RWPE1 (cell line): ENCODE measurements at regions not wholly inside any gene's neighbourhood (a gene's known extent, or its start where the extent isn't known, plus 50 kb on each side); places are given as distances from the start of the nearest gene placed in this dataset.

Source experiments
- CTCF ChIA-PET: fragments of 350-600 bp; sonication (Branson Sonifier 250); formaldehyde crosslinking; extraction: SDS; loops from one replicate; lab custom pipeline; 2021; lab: Yijun Ruan, JAX
- POLR2A ChIA-PET: fragments of 400-600 bp; formaldehyde crosslinking; extraction: SDS; loops from one replicate; lab custom pipeline; 2020; ENCODE audit warnings: antibody characterized with exemption; ENCODE audit not compliant: low non-redundant PET; lab: Yijun Ruan, JAX
- DNase-seq: peaks from one replicate; pipeline ENCODE4 v3.0.0; 2012; ENCODE audit warnings: low spot score
- H3K27ac ChIP-seq: fragments of 450-650 bp; 2 replicates; pipeline ENCODE4 v1.5.1; 2017
- TF ChIP-seq, protein P1 (sequence below): fragments of 450-650 bp; conservative IDR thresholded peaks from 2 replicates; pipeline ENCODE4 v1.5.1; 2017; ENCODE audit warnings: low read depth, mild to moderate bottlenecking

DNA sequence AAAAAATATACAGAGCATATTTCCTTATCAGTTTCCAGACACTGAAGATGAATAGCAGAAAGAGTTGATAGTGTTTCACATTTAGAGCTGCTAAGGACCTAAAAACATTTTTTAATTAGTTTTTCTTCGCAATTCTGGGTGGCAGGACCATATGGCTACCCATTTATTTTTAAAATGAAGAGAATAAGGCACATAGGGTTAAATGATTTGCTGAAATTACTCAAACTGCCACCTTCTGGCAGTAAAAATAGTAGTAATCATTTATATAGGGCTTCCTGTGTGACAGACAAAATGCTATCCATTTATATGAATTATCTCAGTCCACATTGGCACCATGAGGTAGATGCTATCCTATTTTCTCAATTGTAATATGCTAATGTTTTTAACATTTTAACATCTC lies 108.6 kb upstream of the CCDC196 start:
- no peak overlapping the region for H3K27ac ChIP-seq
- ChIA-PET CTCF (interaction anchor here (0.6 kb wide), 1 partner anchor 414 kb away, joined by 3 read pairs; no protein-coding TSS in a partner anchor), POLR2A (no interaction called here)
- no peak for DNase-seq
- TF ChIP-seq, protein P1, sequence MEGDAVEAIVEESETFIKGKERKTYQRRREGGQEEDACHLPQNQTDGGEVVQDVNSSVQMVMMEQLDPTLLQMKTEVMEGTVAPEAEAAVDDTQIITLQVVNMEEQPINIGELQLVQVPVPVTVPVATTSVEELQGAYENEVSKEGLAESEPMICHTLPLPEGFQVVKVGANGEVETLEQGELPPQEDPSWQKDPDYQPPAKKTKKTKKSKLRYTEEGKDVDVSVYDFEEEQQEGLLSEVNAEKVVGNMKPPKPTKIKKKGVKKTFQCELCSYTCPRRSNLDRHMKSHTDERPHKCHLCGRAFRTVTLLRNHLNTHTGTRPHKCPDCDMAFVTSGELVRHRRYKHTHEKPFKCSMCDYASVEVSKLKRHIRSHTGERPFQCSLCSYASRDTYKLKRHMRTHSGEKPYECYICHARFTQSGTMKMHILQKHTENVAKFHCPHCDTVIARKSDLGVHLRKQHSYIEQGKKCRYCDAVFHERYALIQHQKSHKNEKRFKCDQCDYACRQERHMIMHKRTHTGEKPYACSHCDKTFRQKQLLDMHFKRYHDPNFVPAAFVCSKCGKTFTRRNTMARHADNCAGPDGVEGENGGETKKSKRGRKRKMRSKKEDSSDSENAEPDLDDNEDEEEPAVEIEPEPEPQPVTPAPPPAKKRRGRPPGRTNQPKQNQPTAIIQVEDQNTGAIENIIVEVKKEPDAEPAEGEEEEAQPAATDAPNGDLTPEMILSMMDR: no peak

DNA sequence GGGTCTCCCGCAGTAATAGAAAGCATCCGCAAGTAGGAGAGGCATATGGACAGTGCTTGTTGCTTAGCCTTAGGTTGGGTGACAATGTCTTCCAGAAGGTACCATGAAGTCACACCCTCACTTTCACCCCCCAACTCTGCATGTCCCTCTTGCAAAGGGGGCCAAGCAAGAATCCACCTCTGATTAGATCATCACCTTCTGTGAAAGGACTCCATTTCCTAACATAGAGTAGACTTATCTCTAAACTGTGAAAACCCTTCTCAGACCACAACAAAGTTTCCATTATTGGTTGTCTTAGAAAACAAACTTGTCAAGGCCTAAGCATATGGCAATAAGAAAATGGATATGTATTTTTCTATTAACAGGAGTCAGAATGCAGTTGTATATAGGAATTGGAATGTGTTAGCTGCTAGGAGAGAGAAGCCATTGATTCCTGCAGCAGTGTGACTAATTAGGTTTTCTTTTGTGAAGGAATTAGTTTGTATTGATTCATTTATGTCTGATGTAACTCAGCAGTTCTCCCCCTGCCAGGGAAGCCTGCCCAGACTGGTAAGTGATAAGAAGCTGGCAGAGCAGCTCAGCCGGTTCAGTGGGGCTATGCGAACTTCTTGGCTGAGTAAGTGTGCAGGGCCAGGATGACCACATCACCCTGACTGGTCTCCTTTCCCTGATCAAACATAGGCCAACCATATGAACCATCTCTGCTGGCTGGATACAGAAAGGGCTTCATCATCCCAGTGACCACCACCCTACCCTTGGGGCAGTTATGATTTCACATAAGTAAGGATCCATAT lies 107.3 kb upstream of the CCDC196 start:
- TF ChIP-seq, protein P1: no peak
- no peak overlapping the region for H3K27ac ChIP-seq
- ChIA-PET CTCF (interaction anchor here (1.4 kb wide), 1 partner anchor 20 kb away, joined by 12 read pairs; no protein-coding TSS in a partner anchor), POLR2A (no interaction called here)
- DNase-seq: peak; percentile 89

- H3K27ac ChIP-seq: no peak overlapping the region
- CTCF ChIA-PET: interaction anchor here (0.5 kb wide), 1 partner anchor 278 kb away, joined by 3 read pairs; no protein-coding TSS in a partner anchor
- DNase-seq: no peak
- TF ChIP-seq, protein P1: no peak
- POLR2A ChIA-PET: no interaction called here
Observed at GRCh38 chr14:66380143-66380542, 106.0 kb upstream of the CCDC196 start.

- CTCF ChIA-PET: interaction anchor here (0.8 to 1.2 kb wide), 3 partner anchors 19 to 22 kb away, joined by 3 to 6 read pairs (median 4); no protein-coding TSS in a partner anchor
Observed at GRCh38 chr14:66381755-66382154, 104.4 kb upstream of the CCDC196 start.

DNA sequence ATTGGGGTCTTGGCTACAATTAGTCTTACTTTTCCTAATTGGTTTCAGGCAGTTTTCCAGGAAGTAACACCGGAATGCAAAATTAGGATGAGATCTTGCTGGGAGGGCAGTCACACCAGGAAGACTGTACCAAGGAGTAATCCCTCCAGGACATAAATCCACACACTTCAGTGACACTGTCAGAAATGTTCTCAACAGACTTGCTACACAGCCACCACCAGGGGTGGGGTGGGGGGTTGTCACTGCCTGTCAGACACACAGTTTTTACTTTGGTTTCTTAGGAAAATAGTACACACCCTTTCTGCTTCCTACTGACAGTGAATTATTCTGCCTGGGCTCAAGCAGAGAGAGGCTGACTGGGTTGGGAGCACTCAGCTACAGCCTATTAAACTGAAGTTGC lies 102.9 kb upstream of the CCDC196 start:
- H3K27ac ChIP-seq: no peak overlapping the region
- POLR2A ChIA-PET: no interaction called here
- CTCF ChIA-PET: no interaction called here
- DNase-seq: no peak
- TF ChIP-seq, protein P1: no peak

More at GRCh38 chr14:66381755-66382154, 104.4 kb upstream of the CCDC196 start:
- TF ChIP-seq, protein P1: no peak
- H3K27ac ChIP-seq: no peak overlapping the region
- POLR2A ChIA-PET: no interaction called here
- no peak for DNase-seq

DNA sequence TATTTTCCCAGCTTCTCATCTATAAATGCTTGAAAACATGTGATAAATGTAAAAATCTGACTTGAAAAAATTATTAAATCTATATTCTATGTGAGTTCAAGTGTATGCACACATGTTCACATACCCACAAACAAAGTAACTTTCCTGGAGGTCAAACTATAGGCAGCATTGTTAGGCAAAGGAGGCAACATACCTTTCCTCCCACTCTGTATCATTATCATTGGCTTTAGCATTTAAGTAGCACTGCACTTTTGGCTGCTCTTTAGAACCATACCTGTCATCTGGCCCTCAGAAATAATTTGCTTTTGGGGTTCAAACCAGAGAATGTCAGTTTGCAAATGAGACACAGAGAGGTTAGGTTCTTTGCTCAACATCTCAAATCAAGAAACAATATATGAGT lies 102.4 kb upstream of the CCDC196 start:
- CTCF ChIA-PET: no interaction called here
- DNase-seq: no peak
- POLR2A ChIA-PET: no interaction called here
- TF ChIP-seq, protein P1: no peak
- H3K27ac ChIP-seq: no peak overlapping the region
